IMR-90 (cell line): ENCODE measurements at regions not wholly inside any gene's neighbourhood (a gene's known extent, or its start where the extent isn't known, plus 50 kb on each side); places are given as distances from the start of the nearest gene placed in this dataset.

Source experiments
- ATAC-seq: fragments of 200-7000 bp; cut with Tn5 transposase; 2 replicates; pipeline ENCODE4 v1.9.1; 2020; ENCODE audit warnings: low read depth, mild to moderate bottlenecking, moderate library complexity
- BruUV-seq: library from RNA; stranded (reverse); fragments of 400-500 nt; replicated peaks from 2 replicates; lab custom pipeline; 2021; lab: Mats Ljungman, UMichigan
- CTCF ChIA-PET: fragments of 300-600 bp; formaldehyde crosslinking; extraction: SDS; loops from one replicate; lab custom pipeline; 2021; ENCODE audit warnings: antibody characterized with exemption; lab: Yijun Ruan, JAX
- POLR2A ChIA-PET: fragments of 300-600 bp; sonication (Branson Sonifier 250); formaldehyde crosslinking; loops from one replicate; lab custom pipeline; 2022; ENCODE audit warnings: antibody characterized with exemption; ENCODE audit not compliant: unreplicated experiment; lab: Charles Lee
- DNase-seq: peaks from one replicate; pipeline ENCODE4 v3.0.0; 2013
- H2AFZ ChIP-seq: replicated peaks from 2 replicates; pipeline ENCODE3; 2013; ENCODE audit warnings: low read length, mild to moderate bottlenecking; ENCODE audit not compliant: poor library complexity
- H2AK5ac ChIP-seq: 2 replicates; pipeline ENCODE4 v1.6.1; 2013; ENCODE audit warnings: low read depth, low read length, inconsistent platforms
- H2AK9ac ChIP-seq: replicated peaks from 2 replicates; pipeline ENCODE3; 2013; ENCODE audit warnings: mild to moderate bottlenecking, low read depth, low read length, moderate library complexity; ENCODE audit not compliant: poor library complexity
- H2BK120ac ChIP-seq: 2 replicates; pipeline ENCODE4 v1.6.1; 2013; ENCODE audit warnings: low read depth, low read length, inconsistent platforms
- H2BK15ac ChIP-seq: 3 replicates; pipeline ENCODE4 v1.6.1; 2013; ENCODE audit warnings: low read depth, low read length, inconsistent platforms
- H2BK20ac ChIP-seq: 2 replicates; pipeline ENCODE4 v1.6.1; 2013; ENCODE audit warnings: low read depth, mild to moderate bottlenecking, inconsistent platforms, low read length, moderate library complexity
- H2BK5ac ChIP-seq: 2 replicates; pipeline ENCODE4 v1.6.1; 2013; ENCODE audit warnings: mild to moderate bottlenecking, low read depth, low read length, inconsistent platforms; ENCODE audit not compliant: poor library complexity, severe bottlenecking
- H3K14ac ChIP-seq: replicated peaks from 2 replicates; pipeline ENCODE4 v1.6.1; 2013; ENCODE audit warnings: low read depth, low read length, inconsistent platforms
- H3K18ac ChIP-seq: 2 replicates; pipeline ENCODE4 v1.6.1; 2013; ENCODE audit warnings: low read depth, low read length, control low read depth
- H3K23ac ChIP-seq: 2 replicates; pipeline ENCODE4 v1.6.1; 2013; ENCODE audit warnings: low read depth, low read length, inconsistent platforms
- H3K27ac ChIP-seq: 2 replicates; pipeline ENCODE4 v1.5.1; 2013; ENCODE audit warnings: mild to moderate bottlenecking, control low read depth, low read length; ENCODE audit not compliant: insufficient read depth
- H3K27me3 ChIP-seq: 2 replicates; pipeline ENCODE4 v1.6.1; 2013; ENCODE audit warnings: low read length; ENCODE audit not compliant: control insufficient read depth, insufficient read depth
- H3K36me3 ChIP-seq: 2 replicates; pipeline ENCODE4 v1.6.1; 2013; ENCODE audit warnings: low read length, mixed read lengths; ENCODE audit not compliant: control insufficient read depth, insufficient read depth
- H3K4ac ChIP-seq: 2 replicates; pipeline ENCODE4 v1.6.1; 2013; ENCODE audit warnings: low read depth, low read length, inconsistent platforms
- H3K4me1 ChIP-seq: 2 replicates; pipeline ENCODE4 v1.6.1; 2013; ENCODE audit warnings: low read length, mixed read lengths; ENCODE audit not compliant: control insufficient read depth, insufficient read depth
- H3K4me2 ChIP-seq: 2 replicates; pipeline ENCODE4 v1.6.1; 2013; ENCODE audit warnings: low read depth, mild to moderate bottlenecking, control low read depth, low read length, moderate library complexity
- H3K4me3 ChIP-seq: 2 replicates; pipeline ENCODE4 v1.5.1; 2013; ENCODE audit warnings: low read depth, mild to moderate bottlenecking, control low read depth, low read length, moderate library complexity; ENCODE audit not compliant: insufficient read depth
- H3K56ac ChIP-seq: 2 replicates; pipeline ENCODE4 v1.6.1; 2013; ENCODE audit warnings: low read length, inconsistent platforms; ENCODE audit not compliant: insufficient read depth; ENCODE audit errors: extremely low read depth
- H3K79me1 ChIP-seq, 2 experiments: 2 replicates each; pipeline ENCODE4 v1.6.1; 2013; ENCODE audit warnings: low read length in 2 of 2, inconsistent platforms in 1 of 2, low read depth in 1 of 2
- H3K9ac ChIP-seq: 2 replicates; pipeline ENCODE4 v1.6.1; 2013; ENCODE audit warnings: low read depth, low read length, control low read depth
- H3K9me1 ChIP-seq: 2 replicates; pipeline ENCODE4 v1.6.1; 2013; ENCODE audit warnings: low read length, inconsistent platforms; ENCODE audit not compliant: insufficient read depth
- H3K9me3 ChIP-seq: 2 replicates; pipeline ENCODE4 v1.6.1; 2013; ENCODE audit warnings: low read length; ENCODE audit not compliant: control insufficient read depth, insufficient read depth
- H4K20me1 ChIP-seq: 2 replicates; pipeline ENCODE4 v1.6.1; 2013; ENCODE audit warnings: low read length, inconsistent platforms; ENCODE audit not compliant: insufficient read depth
- H4K5ac ChIP-seq: 2 replicates; pipeline ENCODE4 v1.6.1; 2013; ENCODE audit warnings: mild to moderate bottlenecking, low read depth, low read length, control low read depth
- H4K8ac ChIP-seq, 2 experiments: 2 replicates each; pipeline ENCODE4 v1.6.1; 2013; ENCODE audit warnings: low read depth in 2 of 2, low read length in 2 of 2, control low read depth in 1 of 2, inconsistent platforms in 1 of 2
- H4K91ac ChIP-seq: 2 replicates; pipeline ENCODE4 v1.6.1; 2013; ENCODE audit warnings: low read depth, low read length, inconsistent platforms; ENCODE audit not compliant: insufficient read depth
- BHLHE40 ChIP-seq: fragments of 150-350 bp; IDR thresholded peaks from 2 replicates; pipeline ENCODE4 v1.6.1; 2016; ENCODE audit warnings: mild to moderate bottlenecking, low read depth, low read length
- MAZ ChIP-seq: IDR thresholded peaks from 2 replicates; pipeline ENCODE4 v1.6.1; 2012; ENCODE audit warnings: low read depth, mild to moderate bottlenecking, low read length, improper control_type of control experiment, moderate library complexity, borderline replicate concordance
- MXI1 ChIP-seq: IDR thresholded peaks from 2 replicates; pipeline ENCODE4 v1.6.1; 2012; ENCODE audit warnings: low read depth, mild to moderate bottlenecking, low read length, moderate library complexity, borderline replicate concordance
- WGBS, 2 experiments: methylation state at CpG; one replicate each; pipeline versions ENCODE4 v1.1.5 to v1.1.7; 2013; ENCODE audit warnings: missing lambda C conversion rate in 2 of 2; ENCODE audit not compliant: insufficient read length in 1 of 2; ENCODE audit errors: extremely low coverage in 2 of 2; 5-methylcytosine and 5-hydroxymethylcytosine counted together
- dilution Hi-C: fragments of 300-500 bp; cut with HindIII; formaldehyde crosslinking; loops from one replicate; pipeline ENCODE4 v1.14.3; 2018; ENCODE audit warnings: low sequenced_read_pairs; ENCODE audit not compliant: unreplicated experiment
- in situ Hi-C: fragments of 300-500 bp; cut with MboI; formaldehyde crosslinking; loops from 3 replicates; pipeline ENCODE4 v1.14.3; 2019; ENCODE audit warnings: low sequenced_read_pairs, inconsistent platforms, mixed read lengths
- intact Hi-C: fragments of 100-400 bp; cut with micrococcal nuclease; formaldehyde crosslinking; loops from 2 replicates; pipeline ENCODE4 v1.10.0; 2022

- intact Hi-C loops, result no loop called here
- no peak overlapping the region for H3K4me2 ChIP-seq
- no peak overlapping the region for H2BK5ac ChIP-seq
- no peak overlapping the region for H3K56ac ChIP-seq
- H2AK5ac ChIP-seq, result no peak overlapping the region
- in situ Hi-C loops, result no loop called here
- no peak overlapping the region for H3K18ac ChIP-seq
- H3K9ac ChIP-seq, result no peak overlapping the region
- no peaks in the 10 kb centered on the region for H3K4me1 ChIP-seq
- ATAC-seq (no peak), DNase-seq (no peak)
- H4K91ac ChIP-seq, result no peak overlapping the region
- no peak overlapping the region for H4K8ac ChIP-seq
- no peaks in the 10 kb centered on the region for H3K27me3 ChIP-seq
- H4K20me1 ChIP-seq, result no peaks in the 10 kb centered on the region
- H2BK20ac ChIP-seq, result no peak overlapping the region
- no peaks in the 10 kb centered on the region for H3K36me3 ChIP-seq
- H3K9me3 ChIP-seq, result no peaks in the 10 kb centered on the region
- BruUV-seq, result no TSS peak
- no peaks in the 10 kb centered on the region for H3K9me1 ChIP-seq
- no peak overlapping the region for H3K27ac ChIP-seq
- no peaks in the 10 kb centered on the region for H3K79me1 ChIP-seq
- H3K4me3 ChIP-seq, result no peak overlapping the region
- dilution Hi-C loops, result no loop called here
- H2AFZ ChIP-seq, result no peak overlapping the region
- H4K5ac ChIP-seq, result no peak overlapping the region
- no peak for TF ChIP-seq MAZ
- TF ChIP-seq MXI1, result no peak
- no peak for TF ChIP-seq BHLHE40
- H3K4ac ChIP-seq, result no peak overlapping the region
- no peak overlapping the region for H2BK120ac ChIP-seq
- POLR2A ChIA-PET, result no interaction called here
- 14% methylated on average over 1 of the region's 3 CpGs; no CpG with 5 or more reads in 1 of the 2 experiments for WGBS, 2 experiments
- no peak overlapping the region for H3K14ac ChIP-seq
- no peak overlapping the region for H2AK9ac ChIP-seq
- no peak overlapping the region for H3K23ac ChIP-seq
- no peak overlapping the region for H2BK15ac ChIP-seq
- CTCF ChIA-PET, result no interaction called here
Observed at GRCh38 chr2:221186873-221187272, 385.2 kb downstream of the EPHA4 start.
